ENCODE measurements at regions not wholly inside any gene's neighbourhood (a gene's known extent, or its start where the extent isn't known, plus 50 kb on each side); places are given as distances from the start of the nearest gene placed in this dataset.

DNA sequence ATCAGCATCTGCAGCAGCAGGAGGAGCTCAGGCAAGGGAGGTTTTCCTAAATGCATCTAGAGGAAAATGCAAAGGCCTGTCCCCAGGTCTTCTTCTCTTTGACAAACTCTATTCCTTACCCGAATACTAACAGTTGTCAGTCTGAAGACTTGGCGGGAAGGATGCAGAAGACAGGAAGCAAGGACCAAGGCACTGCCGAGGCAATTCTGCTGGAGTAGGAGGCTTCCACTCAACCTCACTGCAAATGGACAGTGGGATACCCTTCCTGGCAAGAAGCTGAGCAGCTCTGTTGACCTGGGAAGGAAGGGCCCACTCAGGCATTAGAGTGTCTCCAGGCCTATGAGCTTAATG is 373.0 kb downstream of the CCSER2 start:
- H3K23ac ChIP-seq (ENCODE audit: insufficient read length, low read depth, low read length), result no peak overlapping the region
- H3K27ac Mint-ChIP-seq, result no peak overlapping the region
- no peak for DNase-seq
- no peak overlapping the region for H2BK5ac ChIP-seq (ENCODE audit: insufficient read length, low read length)
- no peak overlapping the region for H3K4me2 ChIP-seq (ENCODE audit: insufficient read depth, insufficient read length, low read length)
- H4K5ac ChIP-seq (ENCODE audit: insufficient read length, low read depth, low read length), result no peak overlapping the region
- no peaks in the 10 kb centered on the region for H3K23me2 ChIP-seq (ENCODE audit: insufficient read length, low read depth, low read length, poor library complexity, severe bottlenecking)
- peaks cover 14 to 19% of the 10 kb centered on the region in 2 experiments for H3K4me1 Mint-ChIP-seq
- no peaks in the 10 kb centered on the region for H3K79me1 ChIP-seq (ENCODE audit: insufficient read depth, low read depth, low read length, poor library complexity, severe bottlenecking)
- no peak overlapping the region for H3T11ph ChIP-seq (ENCODE audit: low read length)
- TF ChIP-seq, protein P1, sequence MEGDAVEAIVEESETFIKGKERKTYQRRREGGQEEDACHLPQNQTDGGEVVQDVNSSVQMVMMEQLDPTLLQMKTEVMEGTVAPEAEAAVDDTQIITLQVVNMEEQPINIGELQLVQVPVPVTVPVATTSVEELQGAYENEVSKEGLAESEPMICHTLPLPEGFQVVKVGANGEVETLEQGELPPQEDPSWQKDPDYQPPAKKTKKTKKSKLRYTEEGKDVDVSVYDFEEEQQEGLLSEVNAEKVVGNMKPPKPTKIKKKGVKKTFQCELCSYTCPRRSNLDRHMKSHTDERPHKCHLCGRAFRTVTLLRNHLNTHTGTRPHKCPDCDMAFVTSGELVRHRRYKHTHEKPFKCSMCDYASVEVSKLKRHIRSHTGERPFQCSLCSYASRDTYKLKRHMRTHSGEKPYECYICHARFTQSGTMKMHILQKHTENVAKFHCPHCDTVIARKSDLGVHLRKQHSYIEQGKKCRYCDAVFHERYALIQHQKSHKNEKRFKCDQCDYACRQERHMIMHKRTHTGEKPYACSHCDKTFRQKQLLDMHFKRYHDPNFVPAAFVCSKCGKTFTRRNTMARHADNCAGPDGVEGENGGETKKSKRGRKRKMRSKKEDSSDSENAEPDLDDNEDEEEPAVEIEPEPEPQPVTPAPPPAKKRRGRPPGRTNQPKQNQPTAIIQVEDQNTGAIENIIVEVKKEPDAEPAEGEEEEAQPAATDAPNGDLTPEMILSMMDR (conservative IDR thresholded peaks at IDR 0.05), result no peak
- no peaks in the 10 kb centered on the region for H4K20me1 ChIP-seq (ENCODE audit: control insufficient read depth, insufficient read depth, insufficient read length)
- no peaks in the 10 kb centered on the region for H3K79me2 ChIP-seq (ENCODE audit: insufficient read depth, low read length)
- H3K14ac ChIP-seq (ENCODE audit: insufficient read depth, low read length), result no peak overlapping the region
- H3K4me3 Mint-ChIP-seq, result no peak overlapping the region
- H2BK120ac ChIP-seq (ENCODE audit: low read depth, low read length, poor library complexity, severe bottlenecking), result no peak overlapping the region
- H3K27ac ChIP-seq (ENCODE audit: insufficient read length, low read depth, low read length), result no peak overlapping the region
- no peak overlapping the region for H3K56ac ChIP-seq (ENCODE audit: insufficient read length, low read depth, low read length)
- no peak overlapping the region for H2BK15ac ChIP-seq (ENCODE audit: low read depth, low read length)
- H3K27me3 ChIP-seq (ENCODE audit: insufficient read depth, low read length), result no peaks in the 10 kb centered on the region
- H3K27me3 Mint-ChIP-seq (ENCODE audit: low read depth), result no peaks in the 10 kb centered on the region; the same call in 1 of the 2 replicates
- H2BK20ac ChIP-seq (ENCODE audit: low read depth, low read length, poor library complexity, severe bottlenecking), result no peak overlapping the region
- no CpG with 5 or more reads among the region's 3 CpGs for WGBS (ENCODE audit: extremely low coverage, insufficient read length, low lambda C conversion rate)
- H2BK12ac ChIP-seq (ENCODE audit: insufficient read length, low read depth, low read length), result no peak overlapping the region
- no peaks in the 10 kb centered on the region for H3K36me3 Mint-ChIP-seq (ENCODE audit: insufficient read depth in 1 of 3, low read depth in 3 of 3)
- H3K4ac ChIP-seq (ENCODE audit: low read depth, low read length), result no peak overlapping the region
- H3K9me3 ChIP-seq (ENCODE audit: control insufficient read depth, low read depth, low read length), result no peaks in the 10 kb centered on the region
- H4K91ac ChIP-seq (ENCODE audit: insufficient read length, low read depth, low read length), result no peak overlapping the region
- no peak overlapping the region for H2AK5ac ChIP-seq (ENCODE audit: insufficient read length, low read length)
- H3K9me3 Mint-ChIP-seq, result no peaks in the 10 kb centered on the region
- H2AFZ ChIP-seq (ENCODE audit: low read length), result no peak overlapping the region
- no peak overlapping the region for H3K9ac ChIP-seq (ENCODE audit: extremely low read depth, insufficient read length, low read length)
- H3K18ac ChIP-seq (ENCODE audit: insufficient read length, low read depth, low read length), result no peak overlapping the region
- no peak overlapping the region for H4K8ac ChIP-seq (replicated peaks; ENCODE audit: insufficient read length, low read depth, low read length)
- no peaks in the 10 kb centered on the region for H3K4me1 ChIP-seq (ENCODE audit: insufficient read depth, low read length)

All from H9 (cell line).